OCI-LY3 (cell line): ENCODE measurements at regions not wholly inside any gene's neighbourhood (a gene's known extent, or its start where the extent isn't known, plus 50 kb on each side); places are given as distances from the start of the nearest gene placed in this dataset.

Experiments used
- H2AFZ ChIP-seq: fragments of 200-600, 300-600 bp; shearing (Covaris generic); 2 replicates; pipeline ENCODE4 v1.6.0; 2014; ENCODE audit warnings: antibody characterized with exemption, low read depth, low read length
- H3K27ac ChIP-seq: fragments of 200-600, 300-600 bp; sonication (generic); 2 replicates; pipeline ENCODE4 v1.5.1; 2014; ENCODE audit warnings: mild to moderate bottlenecking, low read length, moderate library complexity, mixed read lengths
- H3K27me3 ChIP-seq: fragments of 200-600, 300-600 bp; sonication (generic); 2 replicates; pipeline ENCODE4 v1.6.1; 2014; ENCODE audit warnings: low read depth, low read length, mixed read lengths
- H3K36me3 ChIP-seq: fragments of 200-600, 300-600 bp; sonication (generic); replicated peaks from 2 replicates; pipeline ENCODE3; 2014; ENCODE audit warnings: low read depth, low read length, mixed read lengths
- H3K4me1 ChIP-seq: fragments of 300-600, 200-600 bp; sonication (generic); 2 replicates; pipeline ENCODE4 v1.6.1; 2014; ENCODE audit warnings: low read length, mixed read lengths
- H3K4me2 ChIP-seq: fragments of 200-600, 300-600 bp; sonication (generic); 2 replicates; pipeline ENCODE4 v1.6.1; 2014; ENCODE audit warnings: low read length, mixed read lengths
- H3K4me3 ChIP-seq: fragments of 300-600, 200-600 bp; sonication (generic); 2 replicates; pipeline ENCODE4 v1.5.1; 2014; ENCODE audit warnings: antibody characterized with exemption, mild to moderate bottlenecking, low read length, moderate library complexity
- H3K79me2 ChIP-seq: fragments of 300-600, 200-600 bp; shearing (Covaris generic); 2 replicates; pipeline ENCODE4 v1.6.1; 2014; ENCODE audit warnings: mild to moderate bottlenecking, low read length, mixed read lengths
- H3K9ac ChIP-seq: fragments of 300-600, 200-600 bp; shearing (Covaris generic); 2 replicates; pipeline ENCODE4 v1.6.0; 2014; ENCODE audit warnings: mild to moderate bottlenecking, low read length, moderate library complexity
- H3K9me3 ChIP-seq: fragments of 200-600, 300-600 bp; shearing (Covaris generic); 2 replicates; pipeline ENCODE4 v1.6.1; 2014; ENCODE audit warnings: low read length, mixed read lengths; ENCODE audit not compliant: insufficient read depth
- H4K20me1 ChIP-seq: fragments of 200-600, 300-600 bp; sonication (generic); 2 replicates; pipeline ENCODE4 v1.6.1; 2016; ENCODE audit warnings: low read length, mixed read lengths; ENCODE audit not compliant: insufficient read depth
- CTCF ChIP-seq: fragments of 200-600, 300-600 bp; sonication (generic); IDR thresholded peaks from 2 replicates; pipeline ENCODE4 v1.5.1; 2014; ENCODE audit warnings: antibody characterized with exemption, low read length, low read depth
- EZH2phosphoT487 ChIP-seq: fragments of 200-600 bp; shearing (Covaris generic); IDR thresholded peaks from 2 replicates; pipeline ENCODE4 v1.6.1; 2018; ENCODE audit warnings: antibody characterized with exemption, mixed run types, low read depth

GRCh38 chr2:6754419-6754818, 111.3 kb downstream of the CMPK2 start:
- no peaks in the 10 kb centered on the region for H4K20me1 ChIP-seq
- no peak overlapping the region for H3K4me2 ChIP-seq
- H3K9ac ChIP-seq = no peak overlapping the region
- no peaks in the 10 kb centered on the region for H3K27me3 ChIP-seq
- no peaks in the 10 kb centered on the region for H3K36me3 ChIP-seq
- no peak overlapping the region for H3K4me3 ChIP-seq
- H3K79me2 ChIP-seq = no peaks in the 10 kb centered on the region
- no peak for TF ChIP-seq EZH2phosphoT487
- no peak for TF ChIP-seq CTCF
- no peaks in the 10 kb centered on the region for H3K4me1 ChIP-seq
- no peaks in the 10 kb centered on the region for H3K9me3 ChIP-seq
- H3K27ac ChIP-seq = no peak overlapping the region
- no peak overlapping the region for H2AFZ ChIP-seq

GRCh38 chr2:6755456-6755855, 110.3 kb downstream of the CMPK2 start:
- no peak overlapping the region for H3K9ac ChIP-seq
- H3K27me3 ChIP-seq = no peaks in the 10 kb centered on the region
- no peaks in the 10 kb centered on the region for H3K9me3 ChIP-seq
- H3K4me1 ChIP-seq = no peaks in the 10 kb centered on the region
- no peak overlapping the region for H2AFZ ChIP-seq
- H3K27ac ChIP-seq = no peak overlapping the region
- H3K79me2 ChIP-seq = no peaks in the 10 kb centered on the region
- no peaks in the 10 kb centered on the region for H4K20me1 ChIP-seq
- H3K4me3 ChIP-seq = no peak overlapping the region
- no peak overlapping the region for H3K4me2 ChIP-seq
- no peak for TF ChIP-seq CTCF
- TF ChIP-seq EZH2phosphoT487 = no peak
- no peaks in the 10 kb centered on the region for H3K36me3 ChIP-seq

GRCh38 chr2:6757215-6757614, 108.5 kb downstream of the CMPK2 start:
- no peak overlapping the region for H3K4me3 ChIP-seq
- H3K9me3 ChIP-seq = no peaks in the 10 kb centered on the region
- H3K27ac ChIP-seq = no peak overlapping the region
- H3K36me3 ChIP-seq = no peaks in the 10 kb centered on the region
- no peaks in the 10 kb centered on the region for H4K20me1 ChIP-seq
- no peaks in the 10 kb centered on the region for H3K4me1 ChIP-seq
- no peak overlapping the region for H2AFZ ChIP-seq
- no peak overlapping the region for H3K9ac ChIP-seq
- no peak for TF ChIP-seq CTCF
- no peak for TF ChIP-seq EZH2phosphoT487
- H3K4me2 ChIP-seq = no peak overlapping the region
- H3K79me2 ChIP-seq = no peaks in the 10 kb centered on the region
- no peaks in the 10 kb centered on the region for H3K27me3 ChIP-seq

GRCh38 chr2:6759689-6760088, 106.0 kb downstream of the CMPK2 start:
- Histone ChIP-seq H3K4me3 (no peak overlapping the region), H4K20me1 (no peaks in the 10 kb centered on the region), H3K36me3 (no peaks in the 10 kb centered on the region), H3K9ac (no peak overlapping the region), H3K4me1 (no peaks in the 10 kb centered on the region), H3K4me2 (no peak overlapping the region), H3K27ac (no peak overlapping the region), H2AFZ (no peak overlapping the region), H3K9me3 (no peaks in the 10 kb centered on the region), H3K79me2 (no peaks in the 10 kb centered on the region), H3K27me3 (no peaks in the 10 kb centered on the region)
- TF ChIP-seq CTCF (no peak), EZH2phosphoT487 (no peak)
